ENCODE measurements at regions not wholly inside any gene's neighbourhood (a gene's known extent, or its start where the extent isn't known, plus 50 kb on each side); places are given as distances from the start of the nearest gene placed in this dataset.

DNA sequence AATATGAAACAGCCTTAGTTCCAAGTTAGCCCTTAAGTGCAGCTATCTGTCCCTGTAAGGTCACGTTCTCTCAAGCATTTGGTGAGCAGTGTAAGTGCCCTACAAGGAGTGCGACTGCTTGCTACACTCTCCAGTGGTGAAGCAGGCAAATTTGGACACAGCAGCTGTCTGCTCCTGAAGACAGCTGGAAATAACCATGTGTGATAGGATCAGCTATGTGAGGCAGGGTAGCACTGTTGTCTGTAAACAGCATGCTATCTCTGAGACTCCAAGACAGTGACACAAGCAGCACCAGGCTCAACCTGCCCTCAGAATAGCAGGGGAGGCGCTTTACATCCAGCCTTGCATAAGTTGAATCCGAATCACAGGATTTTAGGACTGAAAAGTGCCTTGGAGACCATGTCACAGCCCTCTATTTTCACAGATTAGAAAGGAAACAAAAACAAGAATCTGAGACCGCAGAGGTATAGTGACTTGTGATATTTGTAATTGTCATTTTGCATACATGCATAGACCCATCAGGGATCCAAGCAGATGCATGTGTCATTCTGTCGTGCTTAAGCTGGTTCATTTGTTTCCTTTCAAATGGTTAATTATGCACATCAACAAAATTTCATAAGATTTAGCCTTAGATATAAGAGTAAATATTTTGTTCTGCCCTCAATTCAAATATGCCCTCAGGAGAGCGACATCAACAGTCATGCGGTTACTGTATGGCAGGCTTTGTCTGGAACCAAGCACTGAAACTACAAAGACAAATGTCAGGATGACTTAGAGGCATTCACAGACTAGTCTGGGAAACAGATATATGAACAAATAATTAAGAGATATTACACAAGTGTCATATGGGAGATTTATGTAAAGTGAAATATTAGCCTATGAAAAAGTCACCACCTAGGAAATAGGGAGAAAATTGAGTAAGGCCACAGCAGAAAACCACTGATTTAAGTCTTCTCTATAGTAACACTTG, 134.9 kb upstream of the NRIP1 start:
- TF ChIP-seq, protein P1, sequence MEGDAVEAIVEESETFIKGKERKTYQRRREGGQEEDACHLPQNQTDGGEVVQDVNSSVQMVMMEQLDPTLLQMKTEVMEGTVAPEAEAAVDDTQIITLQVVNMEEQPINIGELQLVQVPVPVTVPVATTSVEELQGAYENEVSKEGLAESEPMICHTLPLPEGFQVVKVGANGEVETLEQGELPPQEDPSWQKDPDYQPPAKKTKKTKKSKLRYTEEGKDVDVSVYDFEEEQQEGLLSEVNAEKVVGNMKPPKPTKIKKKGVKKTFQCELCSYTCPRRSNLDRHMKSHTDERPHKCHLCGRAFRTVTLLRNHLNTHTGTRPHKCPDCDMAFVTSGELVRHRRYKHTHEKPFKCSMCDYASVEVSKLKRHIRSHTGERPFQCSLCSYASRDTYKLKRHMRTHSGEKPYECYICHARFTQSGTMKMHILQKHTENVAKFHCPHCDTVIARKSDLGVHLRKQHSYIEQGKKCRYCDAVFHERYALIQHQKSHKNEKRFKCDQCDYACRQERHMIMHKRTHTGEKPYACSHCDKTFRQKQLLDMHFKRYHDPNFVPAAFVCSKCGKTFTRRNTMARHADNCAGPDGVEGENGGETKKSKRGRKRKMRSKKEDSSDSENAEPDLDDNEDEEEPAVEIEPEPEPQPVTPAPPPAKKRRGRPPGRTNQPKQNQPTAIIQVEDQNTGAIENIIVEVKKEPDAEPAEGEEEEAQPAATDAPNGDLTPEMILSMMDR (IDR thresholded peaks at IDR 0.05; ENCODE audit: extremely low read depth, missing control alignments): no peak
- no peak for DNase-seq (ENCODE audit: low spot score)

DNA sequence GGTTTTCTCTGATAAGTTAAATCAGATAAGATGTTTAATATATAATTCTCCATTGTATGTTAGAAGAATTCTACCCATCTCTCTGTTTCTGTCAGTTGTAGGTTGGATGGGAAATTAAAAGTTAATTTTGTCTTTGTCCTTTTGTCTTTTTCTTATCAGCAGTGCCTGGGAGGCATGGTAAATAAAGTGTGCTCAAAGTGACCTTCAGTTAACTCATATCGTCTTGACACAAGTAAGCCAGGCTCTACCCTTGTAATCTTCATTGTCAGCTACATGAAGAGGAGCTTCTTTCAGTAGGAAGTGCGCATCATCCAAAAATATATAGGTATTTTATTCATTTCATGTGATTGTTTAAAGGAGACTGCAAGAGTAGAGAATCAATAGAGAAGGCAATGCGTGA, 138.9 kb upstream of the NRIP1 start:
- TF ChIP-seq, protein P1 (IDR thresholded peaks at IDR 0.05; ENCODE audit: extremely low read depth, missing control alignments): no peak
- DNase-seq (ENCODE audit: low spot score): no peak

DNA sequence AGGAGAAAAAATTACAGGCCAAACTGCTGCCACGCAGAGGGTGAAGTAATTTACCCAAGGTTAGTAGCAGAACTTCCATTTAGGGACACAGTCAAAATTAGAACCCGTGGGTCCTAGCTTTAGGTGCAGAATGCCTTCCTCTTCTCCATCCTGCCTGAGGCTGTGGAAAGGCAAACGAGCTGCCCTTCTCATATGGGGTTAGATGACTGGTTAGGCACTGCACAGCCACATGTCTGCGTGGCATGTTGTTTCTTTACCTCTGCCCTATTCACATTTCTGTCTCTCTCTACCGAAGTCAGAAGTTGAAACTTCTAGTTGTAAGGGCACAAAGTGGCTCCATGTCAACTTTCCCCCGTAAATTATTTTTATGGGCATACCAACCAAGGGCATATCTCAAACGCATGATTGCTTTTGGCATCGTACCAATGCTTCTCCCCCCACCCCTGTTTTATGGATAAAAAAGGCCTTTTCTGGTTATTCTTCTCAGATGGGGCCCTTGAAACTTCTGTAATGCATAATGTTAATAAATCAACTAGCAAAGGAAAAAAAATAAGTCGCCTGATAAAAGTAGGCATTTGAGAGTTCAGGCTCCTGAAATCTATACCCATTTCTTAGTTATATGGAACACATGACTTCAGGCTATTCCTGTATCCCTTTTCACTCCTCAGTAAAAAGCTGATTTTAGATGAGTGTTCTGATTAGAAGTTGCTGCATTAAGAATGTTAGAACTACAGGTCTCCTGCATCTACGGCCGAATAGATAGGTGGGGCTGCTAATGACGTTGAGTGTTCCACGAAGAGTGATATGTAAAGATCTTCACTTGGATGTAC, 139.6 kb upstream of the NRIP1 start:
- no peak for DNase-seq (ENCODE audit: low spot score)
- TF ChIP-seq, protein P1 (IDR thresholded peaks at IDR 0.05; ENCODE audit: extremely low read depth, missing control alignments): no peak

DNA sequence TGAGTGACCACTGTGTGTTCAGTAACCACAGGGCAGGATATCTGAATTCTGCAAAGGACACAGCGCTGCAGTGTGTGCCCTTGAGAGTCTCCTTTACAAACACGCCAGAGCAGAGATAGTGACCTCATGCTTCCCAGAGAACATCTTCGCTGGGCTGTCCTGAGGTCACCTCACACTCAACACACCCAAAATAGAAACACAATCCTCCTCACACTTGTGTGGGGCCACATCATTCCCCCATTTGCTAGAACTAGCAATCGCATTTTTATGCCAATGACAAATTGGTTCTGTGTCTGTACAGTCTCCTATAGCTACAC, 140.1 kb upstream of the NRIP1 start:
- DNase-seq (ENCODE audit: low spot score): no peak
- TF ChIP-seq, protein P1 (IDR thresholded peaks at IDR 0.05; ENCODE audit: extremely low read depth, missing control alignments): no peak

DNA sequence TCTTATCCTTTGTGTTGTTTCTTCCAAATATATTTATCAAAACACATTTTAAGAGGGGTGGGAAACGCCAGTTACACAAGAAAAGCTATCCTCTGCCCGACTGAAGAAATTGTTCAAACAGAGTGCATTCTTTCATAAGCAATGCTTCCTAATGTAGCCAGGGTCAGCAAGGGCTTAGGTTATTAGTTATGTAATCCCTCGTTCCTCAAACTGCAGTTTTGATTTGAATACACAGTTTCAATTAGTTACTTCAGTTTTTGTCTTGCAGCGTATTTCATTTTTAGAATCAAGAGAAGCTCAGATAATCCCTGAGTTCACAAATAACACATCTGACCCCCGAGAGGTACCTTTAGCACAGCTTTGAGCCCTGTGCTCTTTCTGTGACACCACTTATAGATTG, 141.7 kb upstream of the NRIP1 start:
- DNase-seq (ENCODE audit: low spot score): peak; percentile 65
- TF ChIP-seq, protein P1 (IDR thresholded peaks at IDR 0.05; ENCODE audit: extremely low read depth, missing control alignments): no peak

DNA sequence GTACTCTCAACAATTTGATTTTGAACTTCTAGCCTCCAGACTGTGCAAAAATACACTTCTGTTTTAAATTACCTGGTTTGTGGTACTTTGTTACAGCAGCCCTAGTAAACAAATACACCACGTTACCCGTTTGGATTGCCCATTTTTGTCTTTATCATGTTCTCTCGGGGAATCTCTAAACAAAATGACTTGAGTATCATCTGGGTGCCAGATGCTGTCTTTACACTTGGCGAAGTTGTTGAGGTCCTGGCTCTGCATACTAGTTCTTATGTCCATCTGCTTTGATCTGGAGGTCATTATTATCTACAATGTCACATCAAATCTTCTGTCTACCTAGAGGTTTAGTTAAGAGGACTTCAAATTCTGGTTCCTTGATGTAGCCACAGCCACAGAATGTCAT, 142.4 kb upstream of the NRIP1 start:
- DNase-seq (ENCODE audit: low spot score): no peak
- TF ChIP-seq, protein P1 (IDR thresholded peaks at IDR 0.05; ENCODE audit: extremely low read depth, missing control alignments): no peak

Measured in GM20000 (cell line).